Erythroblast (primary cell): ENCODE measurements at regions not wholly inside any gene's neighbourhood (a gene's known extent, or its start where the extent isn't known, plus 50 kb on each side); places are given as distances from the start of the nearest gene placed in this dataset.
"Not testable (repeated sequence)": the region's sequence is repeated elsewhere in the genome, so short reads cannot be mapped to it uniquely, and the experiment has no call there.

ENCODE experiments used
- GATA1 ChIP-seq: IDR thresholded peaks from 2 replicates; pipeline ENCODE4 v1.6.1; 2011; ENCODE audit warnings: low read depth, mild to moderate bottlenecking, control low read depth, low read length, moderate library complexity
- POLR2A ChIP-seq: IDR thresholded peaks from 2 replicates; pipeline ENCODE4 v1.6.1; 2011; ENCODE audit warnings: mild to moderate bottlenecking, low read length

DNA sequence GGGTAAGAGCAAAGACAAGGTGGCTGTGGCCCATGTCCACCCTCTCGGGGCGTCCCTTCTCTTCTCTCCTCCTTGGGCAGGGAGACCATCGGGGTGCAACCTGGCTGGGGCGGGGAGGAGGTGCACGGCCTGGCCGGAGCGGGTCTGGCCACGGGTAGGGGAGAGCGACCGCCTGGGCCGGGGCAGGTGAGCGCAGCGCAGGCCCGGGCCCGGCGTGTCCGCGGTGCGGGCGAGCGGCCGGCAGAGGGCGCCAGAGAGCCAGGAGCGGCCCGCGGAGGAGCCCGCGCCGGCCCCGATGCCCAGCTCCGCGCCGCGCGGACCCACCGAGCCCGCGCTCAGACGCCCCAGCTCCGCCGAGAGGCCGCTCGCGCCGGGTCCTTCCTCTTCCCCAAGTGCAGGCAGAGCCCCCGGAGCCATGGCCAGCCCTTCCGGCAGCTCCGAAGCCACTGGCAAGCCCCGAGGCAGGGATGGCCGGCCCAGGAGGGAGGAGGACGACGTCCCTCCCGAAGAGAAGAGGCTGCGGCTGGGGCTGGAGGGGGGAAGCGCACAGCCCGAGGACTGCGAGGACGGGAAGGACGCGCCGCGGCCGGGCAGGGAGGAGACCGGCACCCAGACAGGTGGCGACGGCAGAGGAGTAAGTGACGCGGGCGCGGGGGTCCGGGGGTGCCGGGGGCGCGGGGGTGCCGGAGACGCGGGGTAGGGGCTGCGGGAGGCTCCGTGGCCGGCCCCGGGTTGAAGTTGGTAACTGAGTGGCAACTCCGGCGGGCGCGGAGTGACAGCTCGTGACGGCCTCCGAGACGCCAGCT, 142.1 kb upstream of the EEF2KMT start:
- TF ChIP-seq POLR2A, GATA1: not testable (repeated sequence)
